ENCODE measurements at regions not wholly inside any gene's neighbourhood (a gene's known extent, or its start where the extent isn't known, plus 50 kb on each side); places are given as distances from the start of the nearest gene placed in this dataset.

- Histone ChIP-seq H3K36me3 (replicated peaks in 1 of 2; ENCODE audit: control insufficient read depth in 1 of 2, insufficient read depth in 2 of 2, low read length in 1 of 2) (no peaks in the 10 kb centered on the region), H3K9me3 (no peaks in the 10 kb centered on the region), H3F3A (replicated peaks; ENCODE audit: insufficient read depth) (no peaks in the 10 kb centered on the region), H3K79me2 (ENCODE audit: insufficient read depth) (no peaks in the 10 kb centered on the region), H3K27ac (ENCODE audit: low read depth in 2 of 2, low read length in 1 of 2) (no peak overlapping the region), H3K9ac (no peak overlapping the region), H3K27me3 (ENCODE audit: insufficient read depth) (no peaks in the 10 kb centered on the region), H3K4me3 (ENCODE audit: low read depth in 2 of 2, low read length in 1 of 2) (no peak overlapping the region), H3K9me2 (no peaks in the 10 kb centered on the region), H4K20me1 (ENCODE audit: insufficient read depth) (no peaks in the 10 kb centered on the region), H2AFZ (ENCODE audit: low read depth) (no peak overlapping the region), H3K4me1 (ENCODE audit: control insufficient read depth in 1 of 2, insufficient read depth in 2 of 2, low read depth in 1 of 2, low read length in 1 of 2) (no peaks in the 10 kb centered on the region; a peak in 1 of 4 replicates), H3K4me2 (no peak overlapping the region)
- POLR2A ChIA-PET = no interaction called here
- CTCF ChIA-PET = no interaction called here
- no peak for DNase-seq
- 54% methylated on average over 19 of the region's 27 CpGs for WGBS (ENCODE audit: low lambda C conversion rate)
- TF ChIP-seq ELF1 (IDR thresholded peaks at IDR 0.05) (no peak), EP300 (IDR thresholded peaks at IDR 0.05; ENCODE audit: borderline replicate concordance in 1 of 2, low read depth in 1 of 2, low read length in 1 of 2) (no peak), RAD21 (IDR thresholded peaks at IDR 0.05; ENCODE audit: low read length) (no peak), ZBTB33 (IDR thresholded peaks at IDR 0.05; ENCODE audit: borderline replicate concordance, low read depth) (no peak), CTCF (IDR thresholded peaks at IDR 0.05) (no peak), MEF2A (IDR thresholded peaks at IDR 0.05; ENCODE audit: borderline replicate concordance, low read depth) (no peak), FOSL2 (IDR thresholded peaks at IDR 0.05; ENCODE audit: borderline replicate concordance, low read depth) (no peak), NRF1 (IDR thresholded peaks at IDR 0.05; ENCODE audit: low read depth, low read length) (no peak), RCOR1 (IDR thresholded peaks at IDR 0.05; ENCODE audit: low read length) (no peak), GATA2 (CRISPR knock-in tag; IDR thresholded peaks at IDR 0.05) (no peak), MAX (IDR thresholded peaks at IDR 0.05; ENCODE audit: low read depth) (no peak), USF1 (IDR thresholded peaks at IDR 0.05; ENCODE audit: borderline replicate concordance, low read depth) (no peak), IRF3 (IDR thresholded peaks at IDR 0.05; ENCODE audit: low read depth, low read length) (no peak)
Observed at GRCh38 chr14:101506926-101507835, 54.1 kb upstream of the DIO3 start.

Data from SK-N-SH (cell line).